ENCODE measurements at regions not wholly inside any gene's neighbourhood (a gene's known extent, or its start where the extent isn't known, plus 50 kb on each side); places are given as distances from the start of the nearest gene placed in this dataset.

GRCh38 chr12:18882690-18883089 lies 144.8 kb downstream of the CAPZA3 start (continued):
- TF ChIP-seq CHD7 (IDR thresholded peaks at IDR 0.05; ENCODE audit: insufficient replicate concordance, low read length) (no peak), GABPA (IDR thresholded peaks at IDR 0.05; ENCODE audit: borderline replicate concordance, insufficient read depth, low read length) (no peak), CREB1 (IDR thresholded peaks at IDR 0.05) (no peak)

Data from H1 (cell line).